H9 (cell line): ENCODE measurements at regions not wholly inside any gene's neighbourhood (a gene's known extent, or its start where the extent isn't known, plus 50 kb on each side); places are given as distances from the start of the nearest gene placed in this dataset.

Experiments
- DNase-seq: peaks from one replicate; pipeline ENCODE4 v3.0.0-alpha.2; 2017
- H2AFZ ChIP-seq: one replicate; pipeline ENCODE4 v1.6.1; 2013; ENCODE audit warnings: mild to moderate bottlenecking, low read length, control low read depth, moderate library complexity
- H2AK5ac ChIP-seq: 2 replicates; pipeline ENCODE4 v1.6.1; 2013; ENCODE audit warnings: low read length, control low read depth, mixed read lengths; ENCODE audit not compliant: insufficient read length
- H2BK120ac ChIP-seq: one replicate; pipeline ENCODE4 v1.6.1; 2013; ENCODE audit warnings: low read depth, mild to moderate bottlenecking, low read length, control low read depth, inconsistent platforms; ENCODE audit not compliant: poor library complexity, severe bottlenecking
- H2BK12ac ChIP-seq: 2 replicates; pipeline ENCODE4 v1.6.1; 2013; ENCODE audit warnings: low read length, control low read depth, mixed read lengths, low read depth; ENCODE audit not compliant: insufficient read length
- H2BK15ac ChIP-seq: 2 replicates; pipeline ENCODE4 v1.6.1; 2013; ENCODE audit warnings: low read depth, low read length, control low read depth
- H2BK20ac ChIP-seq: one replicate; pipeline ENCODE4 v1.6.1; 2013; ENCODE audit warnings: low read depth, mild to moderate bottlenecking, low read length, control low read depth, inconsistent platforms; ENCODE audit not compliant: poor library complexity, severe bottlenecking
- H2BK5ac ChIP-seq: 2 replicates; pipeline ENCODE4 v1.6.1; 2013; ENCODE audit warnings: low read length, control low read depth, mixed read lengths; ENCODE audit not compliant: insufficient read length
- H3K14ac ChIP-seq: 2 replicates; pipeline ENCODE4 v1.6.1; 2013; ENCODE audit warnings: low read length, control low read depth; ENCODE audit not compliant: insufficient read depth
- H3K18ac ChIP-seq: 2 replicates; pipeline ENCODE4 v1.6.1; 2013; ENCODE audit warnings: low read depth, mild to moderate bottlenecking, mixed read lengths, low read length, control low read depth; ENCODE audit not compliant: insufficient read length
- H3K23ac ChIP-seq: 2 replicates; pipeline ENCODE4 v1.6.1; 2013; ENCODE audit warnings: low read length, control low read depth, mixed read lengths, low read depth; ENCODE audit not compliant: insufficient read length
- H3K23me2 ChIP-seq: 2 replicates; pipeline ENCODE4 v1.6.1; 2013; ENCODE audit warnings: low read depth, mild to moderate bottlenecking, mixed read lengths, low read length, control low read depth; ENCODE audit not compliant: insufficient read length, poor library complexity, severe bottlenecking
- H3K27ac ChIP-seq: 2 replicates; pipeline ENCODE4 v1.5.1; 2013; ENCODE audit warnings: low read length, control low read depth, mixed read lengths, low read depth; ENCODE audit not compliant: insufficient read length
- H3K27me3 ChIP-seq: 2 replicates; pipeline ENCODE4 v1.6.1; 2013; ENCODE audit warnings: low read length, control low read depth, inconsistent platforms; ENCODE audit not compliant: insufficient read depth
- H3K4ac ChIP-seq: 2 replicates; pipeline ENCODE4 v1.6.1; 2013; ENCODE audit warnings: low read depth, mild to moderate bottlenecking, control low read depth, inconsistent platforms, low read length, moderate library complexity
- H3K4me1 ChIP-seq: 2 replicates; pipeline ENCODE4 v1.6.1; 2013; ENCODE audit warnings: low read length, control low read depth, inconsistent platforms; ENCODE audit not compliant: insufficient read depth
- H3K4me2 ChIP-seq: 2 replicates; pipeline ENCODE4 v1.6.1; 2013; ENCODE audit warnings: low read length, control low read depth, mixed read lengths; ENCODE audit not compliant: insufficient read length, insufficient read depth
- H3K56ac ChIP-seq: 2 replicates; pipeline ENCODE4 v1.6.1; 2013; ENCODE audit warnings: low read depth, mild to moderate bottlenecking, mixed read lengths, low read length, control low read depth; ENCODE audit not compliant: insufficient read length
- H3K79me1 ChIP-seq: 2 replicates; pipeline ENCODE4 v1.6.1; 2013; ENCODE audit warnings: low read depth, mild to moderate bottlenecking, moderate library complexity, low read length, control low read depth, inconsistent platforms; ENCODE audit not compliant: insufficient read depth, poor library complexity, severe bottlenecking
- H3K79me2 ChIP-seq: 2 replicates; pipeline ENCODE4 v1.6.1; 2013; ENCODE audit warnings: low read length, control low read depth, inconsistent platforms; ENCODE audit not compliant: insufficient read depth
- H3K9ac ChIP-seq: 2 replicates; pipeline ENCODE4 v1.6.1; 2013; ENCODE audit warnings: low read length, control low read depth, mixed read lengths; ENCODE audit not compliant: insufficient read length; ENCODE audit errors: extremely low read depth
- H3K9me3 ChIP-seq: one replicate; pipeline ENCODE4 v1.6.1; 2013; ENCODE audit warnings: low read depth, low read length, inconsistent platforms; ENCODE audit not compliant: control insufficient read depth
- H3T11ph ChIP-seq: one replicate; pipeline ENCODE4 v1.6.1; 2013; ENCODE audit warnings: mild to moderate bottlenecking, low read length, control low read depth, inconsistent platforms
- H4K20me1 ChIP-seq: one replicate; pipeline ENCODE4 v1.6.1; 2013; ENCODE audit not compliant: control insufficient read depth, insufficient read length, insufficient read depth
- H4K5ac ChIP-seq: 2 replicates; pipeline ENCODE4 v1.6.1; 2013; ENCODE audit warnings: low read depth, mild to moderate bottlenecking, mixed read lengths, low read length, control low read depth; ENCODE audit not compliant: insufficient read length
- H4K8ac ChIP-seq: replicated peaks from 2 replicates; pipeline ENCODE4 v1.6.1; 2013; ENCODE audit warnings: low read length, control low read depth, mixed read lengths, low read depth; ENCODE audit not compliant: insufficient read length
- H4K91ac ChIP-seq: 2 replicates; pipeline ENCODE4 v1.6.1; 2013; ENCODE audit warnings: low read depth, mild to moderate bottlenecking, moderate library complexity, mixed read lengths, low read length, control low read depth; ENCODE audit not compliant: insufficient read length
- H3K27ac Mint-ChIP-seq, 3 experiments: 2 replicates in 2 of 3; 3 replicates in 1 of 3; pipeline ENCODE4 v1.8.0; 2020 to 2021; ENCODE audit warnings: mixed read lengths in 3 of 3, mild to moderate bottlenecking in 1 of 3, moderate library complexity in 1 of 3
- H3K27me3 Mint-ChIP-seq: 2 replicates; pipeline ENCODE4 v1.8.0; 2021; ENCODE audit warnings: low read depth, mild to moderate bottlenecking, moderate library complexity, mixed read lengths
- H3K36me3 Mint-ChIP-seq, 3 experiments: 2 replicates in 2 of 3; 3 replicates in 1 of 3; pipeline ENCODE4 v1.8.0; 2020 to 2021; ENCODE audit warnings: low read depth in 3 of 3, mixed read lengths in 3 of 3; ENCODE audit not compliant: insufficient read depth in 1 of 3
- H3K4me1 Mint-ChIP-seq, 2 experiments: 2 replicates each; pipeline ENCODE4 v1.8.0; 2020; ENCODE audit warnings: mixed read lengths in 2 of 2
- H3K4me3 Mint-ChIP-seq, 2 experiments: 2 replicates in 1 of 2; 3 replicates in 1 of 2; pipeline ENCODE4 v1.8.0; 2020 to 2021; ENCODE audit warnings: mild to moderate bottlenecking in 2 of 2, mixed read lengths in 2 of 2, moderate library complexity in 1 of 2
- H3K9me3 Mint-ChIP-seq, 2 experiments: 2 replicates in 1 of 2; 3 replicates in 1 of 2; pipeline ENCODE4 v1.8.0; 2020; ENCODE audit warnings: mild to moderate bottlenecking in 2 of 2, mixed read lengths in 2 of 2, moderate library complexity in 1 of 2
- CTCF ChIP-seq: fragments of 200-600 bp; sonication (generic); conservative IDR thresholded peaks from 3 replicates; pipeline ENCODE4 v1.8.0; 2021; ENCODE audit warnings: antibody characterized with exemption, mild to moderate bottlenecking
- WGBS: extraction: QIAGEN DNeasy Blood & Tissue Kit; methylation state at CpG from one replicate; pipeline ENCODE4 v1.1.7; 2013; ENCODE audit warnings: missing lambda C conversion rate, low lambda C conversion rate, mixed read lengths; ENCODE audit not compliant: insufficient read length; ENCODE audit errors: extremely low coverage; 5-methylcytosine and 5-hydroxymethylcytosine counted together

GRCh38 chr18:3384664-3385563 is 65.1 kb upstream of the TGIF1 start:
- Mint-ChIP-seq H3K9me3 (peaks cover 6 to 13% of the 10 kb centered on the region in 2 experiments; a peak in 3 of 5 replicates), H3K27ac (no peak overlapping the region), H3K4me3 (no peak overlapping the region), H3K27me3 (no peaks in the 10 kb centered on the region), H3K36me3 (peaks cover 0 to 9% (median 3%) of the 10 kb centered on the region in 3 experiments; a peak in 5 of 7 replicates), H3K4me1 (peaks cover 24 to 27% of the 10 kb centered on the region in 2 experiments)
- Histone ChIP-seq H3T11ph (no peak overlapping the region), H3K23ac (no peak overlapping the region), H3K4ac (no peak overlapping the region), H3K27ac (no peak overlapping the region), H2AFZ (peak overlapping the region; percentile 23), H3K14ac (no peak overlapping the region), H4K5ac (no peak overlapping the region), H3K79me1 (no peaks in the 10 kb centered on the region), H3K18ac (no peak overlapping the region), H3K56ac (no peak overlapping the region), H3K79me2 (no peaks in the 10 kb centered on the region), H2BK15ac (no peak overlapping the region), H3K27me3 (no peaks in the 10 kb centered on the region), H2BK12ac (no peak overlapping the region), H2AK5ac (no peak overlapping the region), H3K23me2 (no peaks in the 10 kb centered on the region), H4K20me1 (no peaks in the 10 kb centered on the region), H2BK20ac (no peak overlapping the region), H4K8ac (no peak overlapping the region), H3K9me3 (no peaks in the 10 kb centered on the region), H3K9ac (no peak overlapping the region), H3K4me2 (no peak overlapping the region), H2BK5ac (no peak overlapping the region), H2BK120ac (no peak overlapping the region), H3K4me1 (no peaks in the 10 kb centered on the region; the same call in 1 of the 2 replicates), H4K91ac (no peak overlapping the region)
- no CpG with 5 or more reads among the region's 11 CpGs for WGBS
- DNase-seq: no peak
- TF ChIP-seq CTCF: no peak
